Vagina (tissue), 2 donors: ENCODE measurements at regions not wholly inside any gene's neighbourhood (a gene's known extent, or its start where the extent isn't known, plus 50 kb on each side); places are given as distances from the start of the nearest gene placed in this dataset.

Experiments
- CTCF ChIP-seq, 3 experiments: fragments of 450-650 bp in 2 of 3; fragments of 200-600 bp in 1 of 3; sonication (generic) in 1 of 3; IDR thresholded peaks; one replicate each; pipeline ENCODE4 v1.5.1; 2017 to 2019; ENCODE audit warnings: antibody characterized with exemption in 3 of 3, mild to moderate bottlenecking in 2 of 3, moderate library complexity in 2 of 3
- POLR2A ChIP-seq, 2 donors: fragments of 450-650 bp; IDR thresholded peaks; one replicate each; pipeline ENCODE4 v1.6.1; 2017; ENCODE audit warnings: antibody characterized with exemption in 2 of 2, mild to moderate bottlenecking in 2 of 2, moderate library complexity in 2 of 2

GRCh38 chr14:99100497-99101270 lies 171.3 kb downstream of the BCL11B start:
- TF ChIP-seq CTCF (IDR thresholded peaks at IDR 0.05) (no peak), POLR2A (IDR thresholded peaks at IDR 0.05) (no peak)
